BE2C (cell line): ENCODE measurements at regions not wholly inside any gene's neighbourhood (a gene's known extent, or its start where the extent isn't known, plus 50 kb on each side); places are given as distances from the start of the nearest gene placed in this dataset.

Experiments used
- DNase-seq: peaks from one replicate; pipeline ENCODE4 v3.0.0-alpha.2; 2020
- H3K27me3 ChIP-seq: fragments of 250-450 bp; sonication (Bioruptor Pico); 2 replicates; pipeline ENCODE4 v1.5.1; 2020; ENCODE audit warnings: mild to moderate bottlenecking
- H3K36me3 ChIP-seq: fragments of 250-450 bp; sonication (Bioruptor Pico); 2 replicates; pipeline ENCODE4 v1.5.1; 2020; ENCODE audit warnings: mild to moderate bottlenecking
- H3K4me1 ChIP-seq: fragments of 250-450 bp; sonication (Bioruptor Pico); 2 replicates; pipeline ENCODE4 v1.5.1; 2020
- H3K4me3 ChIP-seq: 2 replicates; pipeline ENCODE4 v1.5.1; 2011; ENCODE audit warnings: low read depth, low read length
- H3K9me3 ChIP-seq: fragments of 250-450 bp; sonication (Bioruptor Pico); 2 replicates; pipeline ENCODE4 v1.5.1; 2020
- CTCF ChIP-seq: IDR thresholded peaks from 2 replicates; pipeline ENCODE4 v1.5.1; 2012; ENCODE audit warnings: mild to moderate bottlenecking, low read depth, low read length

- no peak for DNase-seq
- 0 out of 2 replicates have a peak, but pooled peaks cover 3% of the 10 kb centered on the region for H3K27me3 ChIP-seq
- H3K4me3 ChIP-seq = no peak overlapping the region
- no peaks in the 10 kb centered on the region for H3K4me1 ChIP-seq
- H3K9me3 ChIP-seq = no peaks in the 10 kb centered on the region
- no peak for TF ChIP-seq CTCF
- H3K36me3 ChIP-seq = no peaks in the 10 kb centered on the region
Observed at GRCh38 chr1:214215583-214215982, 65.4 kb upstream of the SMYD2 start.

DNA sequence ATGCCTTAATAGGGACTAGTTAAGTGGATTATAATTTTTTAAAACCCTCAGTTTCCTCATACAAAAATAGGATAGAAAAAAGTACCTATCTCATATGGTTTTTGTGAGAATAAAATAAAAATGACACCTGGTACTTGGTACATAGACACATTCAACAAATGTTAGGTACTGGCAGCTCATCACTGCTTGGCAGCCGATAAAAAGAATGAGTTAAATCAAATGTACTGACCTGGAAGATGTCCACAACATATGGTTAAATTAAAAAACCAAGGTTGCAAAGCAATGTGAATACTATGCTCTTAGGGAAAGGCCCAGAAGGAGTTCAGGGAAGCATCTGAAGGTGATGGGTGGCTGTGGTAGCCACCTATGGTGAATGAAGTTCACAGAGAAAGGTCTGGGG lies 64.9 kb upstream of the SMYD2 start:
- Histone ChIP-seq H3K4me1 (no peaks in the 10 kb centered on the region), H3K9me3 (no peaks in the 10 kb centered on the region), H3K36me3 (no peaks in the 10 kb centered on the region), H3K4me3 (no peak overlapping the region), H3K27me3 (0 out of 2 replicates have a peak, but pooled peaks cover 3% of the 10 kb centered on the region)
- no peak for TF ChIP-seq CTCF
- no peak for DNase-seq

DNA sequence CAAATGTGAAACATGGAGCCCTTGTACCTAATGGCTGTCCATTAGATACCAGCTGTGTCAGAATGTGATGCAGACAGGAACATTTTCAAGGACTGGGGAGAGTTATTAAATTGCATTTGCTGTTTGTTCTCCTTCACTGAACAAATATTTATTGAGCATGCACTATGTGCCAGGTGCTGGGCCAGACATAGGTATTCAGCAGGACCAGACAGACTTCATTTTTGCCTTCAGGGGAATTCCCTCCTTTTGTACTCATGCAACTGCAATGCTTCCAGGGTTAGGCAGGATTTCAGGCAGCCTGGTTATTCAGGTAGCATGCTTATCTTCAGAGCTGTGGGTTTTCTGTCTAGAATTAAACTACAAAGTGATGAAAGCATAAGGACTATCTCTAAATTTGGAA lies 64.2 kb upstream of the SMYD2 start:
- DNase-seq = no peak

DNA sequence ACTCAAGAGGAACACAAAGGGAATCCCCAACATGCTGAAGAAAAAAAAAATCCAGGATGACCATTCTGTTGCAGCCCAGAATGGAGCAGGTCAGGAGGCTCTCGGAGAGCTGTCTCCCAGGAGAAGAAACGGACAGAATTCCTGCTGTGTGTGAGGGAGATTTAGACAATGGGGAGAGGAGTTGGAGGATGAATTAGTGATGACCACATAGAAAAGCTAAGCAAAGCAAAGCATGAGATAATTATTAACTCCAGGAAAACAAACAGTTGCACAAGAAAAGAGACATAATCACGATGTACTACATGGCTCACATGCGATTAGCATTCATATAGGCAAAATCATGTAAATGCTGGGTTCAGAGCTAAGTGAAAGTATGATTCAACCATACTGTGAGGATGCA lies 61.1 kb upstream of the SMYD2 start:
- 0 out of 2 replicates have a peak, but pooled peaks cover 3% of the 10 kb centered on the region for H3K27me3 ChIP-seq
- H3K36me3 ChIP-seq = no peaks in the 10 kb centered on the region
- no peak overlapping the region for H3K4me3 ChIP-seq
- no peak for DNase-seq
- no peaks in the 10 kb centered on the region for H3K4me1 ChIP-seq
- no peak for TF ChIP-seq CTCF
- H3K9me3 ChIP-seq = no peaks in the 10 kb centered on the region

More for the DNA sequence above, 64.2 kb upstream of the SMYD2 start:
- 0 out of 2 replicates have a peak, but pooled peaks cover 3% of the 10 kb centered on the region for H3K27me3 ChIP-seq
- no peak overlapping the region for H3K4me3 ChIP-seq
- H3K36me3 ChIP-seq = no peaks in the 10 kb centered on the region
- no peak for TF ChIP-seq CTCF
- H3K9me3 ChIP-seq = no peaks in the 10 kb centered on the region
- H3K4me1 ChIP-seq = no peaks in the 10 kb centered on the region

GRCh38 chr1:214220891-214221290 lies 60.1 kb upstream of the SMYD2 start:
- 0 out of 2 replicates have a peak, but pooled peaks cover 3% of the 10 kb centered on the region for H3K27me3 ChIP-seq
- H3K9me3 ChIP-seq = no peaks in the 10 kb centered on the region
- TF ChIP-seq CTCF = no peak
- no peak overlapping the region for H3K4me3 ChIP-seq
- no peak for DNase-seq
- H3K4me1 ChIP-seq = no peaks in the 10 kb centered on the region
- no peaks in the 10 kb centered on the region for H3K36me3 ChIP-seq

DNA sequence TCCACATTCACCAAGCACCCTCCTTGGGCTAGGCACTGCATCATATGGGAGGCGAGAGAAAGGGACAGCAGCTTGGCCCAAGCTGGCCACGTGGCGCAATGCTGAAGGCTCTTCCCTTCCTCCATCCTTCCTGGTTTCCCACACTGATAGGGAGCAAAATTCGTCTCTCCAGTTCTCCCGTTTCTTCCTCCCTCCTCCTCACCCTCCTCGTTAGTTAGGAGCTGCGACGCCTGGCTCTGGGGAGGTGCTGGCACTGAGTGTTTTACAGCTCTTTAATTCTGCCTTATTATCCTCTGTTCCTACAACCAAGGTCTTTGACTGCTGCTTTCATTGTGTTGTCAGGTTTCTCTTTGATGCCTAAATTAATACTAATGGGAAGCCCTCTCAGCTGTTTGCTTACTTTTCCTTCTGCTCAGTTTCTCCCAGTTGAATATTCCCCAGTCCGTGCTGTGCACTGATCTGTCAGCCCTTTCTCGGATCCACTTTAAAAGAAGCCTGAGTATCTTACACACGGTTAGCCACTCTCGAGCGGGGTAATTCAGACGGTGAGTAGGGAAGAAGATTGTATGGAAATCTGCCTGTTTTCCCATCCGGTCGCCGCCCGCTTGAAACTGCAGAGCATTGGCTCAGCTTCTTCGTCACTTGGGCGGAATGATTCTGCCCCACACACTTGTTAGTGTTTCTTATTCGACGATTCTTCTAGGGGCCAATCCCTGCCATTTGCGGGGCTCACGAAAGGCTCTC lies 56.2 kb upstream of the SMYD2 start:
- DNase-seq = no peak
- Histone ChIP-seq H3K4me1 (no peaks in the 10 kb centered on the region), H3K9me3 (no peaks in the 10 kb centered on the region), H3K4me3 (no peak overlapping the region), H3K36me3 (no peaks in the 10 kb centered on the region), H3K27me3 (0 out of 2 replicates have a peak, but pooled peaks cover 3% of the 10 kb centered on the region)
- no peak for TF ChIP-seq CTCF
